ENCODE measurements at regions not wholly inside any gene's neighbourhood (a gene's known extent, or its start where the extent isn't known, plus 50 kb on each side); places are given as distances from the start of the nearest gene placed in this dataset.

DNA sequence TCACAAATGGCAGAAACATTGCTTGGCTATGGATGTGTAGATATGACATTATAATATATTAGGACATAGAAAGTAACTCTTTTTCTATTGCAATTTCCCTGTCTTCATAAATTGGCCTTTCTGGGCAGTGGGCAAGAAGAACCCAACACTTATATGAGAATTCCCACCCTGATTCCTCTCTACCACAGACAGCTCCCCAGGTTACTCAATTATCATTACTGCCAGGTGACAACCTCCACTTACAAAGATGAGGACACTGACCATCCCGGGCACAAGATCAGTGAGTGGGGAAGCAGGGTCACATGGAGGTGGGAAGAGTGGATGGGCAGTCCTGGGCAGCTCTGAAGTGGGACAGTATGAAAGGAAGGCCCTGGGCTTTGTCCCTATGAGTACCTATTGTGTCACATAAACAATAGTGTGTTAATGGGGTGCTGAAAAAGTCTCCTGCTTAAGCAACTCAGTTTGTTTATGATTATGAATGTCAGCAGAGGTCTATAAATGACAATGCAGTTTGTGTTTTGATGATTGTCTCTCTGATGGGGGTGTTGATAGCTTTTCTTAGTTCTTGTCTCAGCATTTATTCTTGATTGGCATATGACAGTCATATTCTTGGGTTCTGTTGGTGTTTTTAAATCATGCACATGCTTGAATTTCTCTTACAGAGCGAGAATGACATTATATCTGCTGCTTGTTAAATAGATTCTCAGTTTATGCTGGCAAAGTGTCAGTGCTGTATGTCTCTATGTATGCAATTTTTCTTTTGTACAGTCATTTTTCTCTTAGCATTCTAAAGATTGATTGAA, 99.9 kb downstream of the SLIT2 start:
- Mint-ChIP-seq H3K9me3 (peaks cover 0 to 3% (median 0%) of the 10 kb centered on the region in 11 donors), H3K36me3 (no peaks in the 10 kb centered on the region), H3K4me3 (no peak overlapping the region), H3K27me3 (no peaks in the 10 kb centered on the region), H3K27ac (no peak overlapping the region), H3K4me1 (no peaks in the 10 kb centered on the region)
- Histone ChIP-seq H3K9me3 (ENCODE audit: control insufficient read depth in 2 of 3, low read length in 3 of 3) (no peaks in the 10 kb centered on the region), H3K4me1 (ENCODE audit: control insufficient read depth in 2 of 2, insufficient read depth in 2 of 2, low read length in 2 of 2) (no peaks in the 10 kb centered on the region), H3K27me3 (ENCODE audit: control insufficient read depth in 2 of 2, insufficient read depth in 2 of 2, low read length in 2 of 2) (no peaks in the 10 kb centered on the region), H3K27ac (ENCODE audit: low read depth, low read length) (no peak overlapping the region), H3K36me3 (ENCODE audit: control insufficient read depth in 2 of 3, insufficient read depth in 3 of 3, low read length in 3 of 3) (no peaks in the 10 kb centered on the region), H3K4me3 (ENCODE audit: low read length) (no peak overlapping the region)
- CTCF ChIA-PET: no interaction called here
- DNase-seq: no peak
- no peak for ATAC-seq
- POLR2A ChIA-PET: interaction anchor here (0.7 kb wide), 1 partner anchor 824 kb away, joined by 5 read pairs; no protein-coding TSS in a partner anchor
- intact Hi-C loops (cut with micrococcal nuclease): no loop called here

- ATAC-seq (no peak), DNase-seq (no peak)
- POLR2A ChIA-PET: no interaction called here
- Histone ChIP-seq H3K4me1 (ENCODE audit: control insufficient read depth in 2 of 2, insufficient read depth in 2 of 2, low read length in 2 of 2) (no peaks in the 10 kb centered on the region), H3K27ac (ENCODE audit: low read depth, low read length) (no peak overlapping the region), H3K36me3 (ENCODE audit: control insufficient read depth in 2 of 3, insufficient read depth in 3 of 3, low read length in 3 of 3) (no peaks in the 10 kb centered on the region), H3K4me3 (ENCODE audit: low read length) (no peak overlapping the region), H3K27me3 (ENCODE audit: control insufficient read depth in 2 of 2, insufficient read depth in 2 of 2, low read length in 2 of 2) (no peaks in the 10 kb centered on the region), H3K9me3 (ENCODE audit: control insufficient read depth in 2 of 3, low read length in 3 of 3) (no peaks in the 10 kb centered on the region)
- Mint-ChIP-seq H3K27ac (no peak overlapping the region), H3K4me3 (no peak overlapping the region), H3K9me3 (no peaks in the 10 kb centered on the region), H3K4me1 (no peaks in the 10 kb centered on the region), H3K36me3 (no peaks in the 10 kb centered on the region), H3K27me3 (no peaks in the 10 kb centered on the region)
- CTCF ChIA-PET: no interaction called here
- intact Hi-C loops (cut with micrococcal nuclease): no loop called here
Observed at GRCh38 chr4:20352163-20352431, 100.4 kb downstream of the SLIT2 start.

DNA sequence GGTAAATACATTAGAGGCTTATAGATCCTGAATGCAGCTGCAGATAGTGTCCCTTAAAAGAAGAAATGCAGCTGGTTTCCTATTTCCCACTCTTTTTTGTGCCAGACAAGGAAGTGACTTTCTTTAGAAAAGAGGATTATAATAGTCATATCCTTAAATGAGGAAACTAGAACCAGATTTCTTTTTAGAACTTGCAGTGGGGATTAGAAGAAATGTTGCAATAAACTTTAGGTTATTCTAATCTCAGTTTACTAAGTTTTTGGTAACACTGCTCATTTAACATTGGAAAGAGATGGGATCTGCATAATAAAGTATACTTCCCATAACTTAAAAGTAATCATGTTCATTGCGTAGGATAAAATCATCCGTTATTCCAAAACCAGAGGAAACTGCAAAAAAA, 101.9 kb downstream of the SLIT2 start:
- Histone ChIP-seq H3K9me3 (ENCODE audit: control insufficient read depth in 2 of 3, low read length in 3 of 3) (no peaks in the 10 kb centered on the region), H3K36me3 (ENCODE audit: control insufficient read depth in 2 of 3, insufficient read depth in 3 of 3, low read length in 3 of 3) (no peaks in the 10 kb centered on the region), H3K4me3 (ENCODE audit: low read length) (no peak overlapping the region), H3K4me1 (ENCODE audit: control insufficient read depth in 2 of 2, insufficient read depth in 2 of 2, low read length in 2 of 2) (no peaks in the 10 kb centered on the region), H3K27ac (ENCODE audit: low read depth, low read length) (no peak overlapping the region), H3K27me3 (ENCODE audit: control insufficient read depth in 2 of 2, insufficient read depth in 2 of 2, low read length in 2 of 2) (no peaks in the 10 kb centered on the region)
- H3K9me3 Mint-ChIP-seq: no peaks in the 10 kb centered on the region
- POLR2A ChIA-PET: no interaction called here
- H3K27ac Mint-ChIP-seq: no peak overlapping the region
- intact Hi-C loops (cut with micrococcal nuclease): no loop called here
- DNase-seq (no peak), ATAC-seq (no peak)
- no peaks in the 10 kb centered on the region for H3K36me3 Mint-ChIP-seq
- H3K4me1 Mint-ChIP-seq: no peaks in the 10 kb centered on the region
- no peaks in the 10 kb centered on the region for H3K27me3 Mint-ChIP-seq
- H3K4me3 Mint-ChIP-seq: no peak overlapping the region
- CTCF ChIA-PET: no interaction called here

DNA sequence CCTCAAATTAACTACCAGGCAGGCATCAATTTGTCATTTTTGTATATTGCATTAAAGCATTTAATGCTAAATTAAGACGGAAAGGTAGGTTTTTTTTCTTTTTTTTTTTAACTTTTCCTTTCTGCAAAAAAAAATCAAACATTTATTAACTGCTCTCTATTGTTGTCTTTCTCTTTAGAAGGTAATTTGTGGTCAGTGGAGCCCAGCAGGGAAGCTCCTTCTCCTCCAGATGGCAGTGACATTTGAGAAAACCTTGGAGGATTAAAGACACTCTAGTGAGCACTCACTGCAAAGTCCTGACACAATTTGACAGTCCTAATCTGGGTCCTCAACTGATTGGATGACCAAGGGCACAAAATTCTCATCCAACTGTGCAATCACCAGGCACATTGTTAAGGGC, 102.4 kb downstream of the SLIT2 start:
- no peaks in the 10 kb centered on the region for H3K4me1 ChIP-seq (ENCODE audit: control insufficient read depth in 2 of 2, insufficient read depth in 2 of 2, low read length in 2 of 2)
- no peak overlapping the region for H3K4me3 ChIP-seq (ENCODE audit: low read length)
- no peaks in the 10 kb centered on the region for H3K36me3 ChIP-seq (ENCODE audit: control insufficient read depth in 2 of 3, insufficient read depth in 3 of 3, low read length in 3 of 3)
- Mint-ChIP-seq H3K4me1 (no peaks in the 10 kb centered on the region), H3K9me3 (no peaks in the 10 kb centered on the region), H3K27ac (no peak overlapping the region), H3K27me3 (no peaks in the 10 kb centered on the region), H3K36me3 (no peaks in the 10 kb centered on the region), H3K4me3 (no peak overlapping the region)
- no peak overlapping the region for H3K27ac ChIP-seq (ENCODE audit: low read depth, low read length)
- CTCF ChIA-PET: no interaction called here
- ATAC-seq (no peak), DNase-seq (no peak)
- POLR2A ChIA-PET: no interaction called here
- intact Hi-C loops (cut with micrococcal nuclease): no loop called here
- no peaks in the 10 kb centered on the region for H3K27me3 ChIP-seq (ENCODE audit: control insufficient read depth in 2 of 2, insufficient read depth in 2 of 2, low read length in 2 of 2)
- no peaks in the 10 kb centered on the region for H3K9me3 ChIP-seq (ENCODE audit: control insufficient read depth in 2 of 3, low read length in 3 of 3)

DNA sequence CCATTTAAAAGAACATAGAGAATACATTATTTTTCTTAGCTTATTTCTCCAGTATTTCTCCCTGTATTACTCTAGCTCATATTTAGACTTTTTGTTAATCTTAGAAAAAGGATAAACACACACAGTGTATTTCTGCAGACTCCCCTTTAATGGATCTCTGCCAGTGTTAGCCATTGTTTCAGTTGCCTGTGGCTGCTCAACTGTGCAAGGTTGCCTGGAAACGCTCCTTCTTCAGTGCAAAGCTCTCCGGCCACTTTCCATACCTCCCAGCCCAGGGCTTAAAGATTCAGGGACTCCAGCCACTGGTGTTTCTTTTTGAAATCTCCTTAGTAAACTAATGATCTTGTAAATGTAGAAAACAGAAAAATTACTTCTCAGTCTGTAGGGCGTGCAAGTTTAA, 104.9 kb downstream of the SLIT2 start:
- H3K4me1 Mint-ChIP-seq: peaks cover 0 to 2% (median 0%) of the 10 kb centered on the region in 7 donors
- Histone ChIP-seq H3K27ac (ENCODE audit: low read depth, low read length) (no peak overlapping the region), H3K4me3 (ENCODE audit: low read length) (no peak overlapping the region), H3K27me3 (ENCODE audit: control insufficient read depth in 2 of 2, insufficient read depth in 2 of 2, low read length in 2 of 2) (no peaks in the 10 kb centered on the region), H3K36me3 (ENCODE audit: control insufficient read depth in 2 of 3, insufficient read depth in 3 of 3, low read length in 3 of 3) (no peaks in the 10 kb centered on the region), H3K4me1 (ENCODE audit: control insufficient read depth in 2 of 2, insufficient read depth in 2 of 2, low read length in 2 of 2) (no peaks in the 10 kb centered on the region), H3K9me3 (ENCODE audit: control insufficient read depth in 2 of 3, low read length in 3 of 3) (no peaks in the 10 kb centered on the region)
- ChIA-PET CTCF (no interaction called here), POLR2A (no interaction called here)
- ATAC-seq (no peak), DNase-seq (no peak)
- no peaks in the 10 kb centered on the region for H3K36me3 Mint-ChIP-seq
- no peaks in the 10 kb centered on the region for H3K27me3 Mint-ChIP-seq
- H3K4me3 Mint-ChIP-seq: no peak overlapping the region
- intact Hi-C loops (cut with micrococcal nuclease): no loop called here
- no peak overlapping the region for H3K27ac Mint-ChIP-seq
- H3K9me3 Mint-ChIP-seq: peaks cover 0 to 2% (median 0%) of the 10 kb centered on the region in 11 donors

DNA sequence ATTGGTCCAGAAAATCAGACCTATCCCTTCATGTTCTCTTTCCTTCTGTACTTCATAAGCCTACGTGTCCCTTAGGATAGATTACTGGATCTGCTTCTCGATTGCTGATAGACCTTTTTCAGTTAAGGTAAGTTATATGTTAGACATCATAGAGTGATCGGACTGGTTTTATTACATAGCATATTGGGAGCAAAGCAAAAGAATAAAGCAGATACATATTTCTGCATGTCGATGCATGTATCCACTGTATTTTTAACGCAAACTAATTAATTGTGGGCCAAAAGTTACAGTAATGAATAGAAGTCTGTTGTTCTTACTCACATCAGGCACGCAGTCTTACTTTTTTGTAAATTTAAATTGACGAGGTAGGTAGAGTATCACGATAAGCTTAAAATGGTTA, 106.4 kb downstream of the SLIT2 start:
- Mint-ChIP-seq H3K4me3 (no peak overlapping the region), H3K27ac (no peak overlapping the region), H3K9me3 (peaks cover 0 to 3% (median 0%) of the 10 kb centered on the region in 11 donors), H3K36me3 (no peaks in the 10 kb centered on the region), H3K27me3 (peaks cover 0 to 4% (median 0%) of the 10 kb centered on the region in 5 donors), H3K4me1 (peaks cover 0 to 2% (median 0%) of the 10 kb centered on the region in 7 donors)
- ATAC-seq: no peak
- Histone ChIP-seq H3K4me3 (ENCODE audit: low read length) (no peak overlapping the region), H3K9me3 (ENCODE audit: control insufficient read depth in 2 of 3, low read length in 3 of 3) (no peaks in the 10 kb centered on the region), H3K27me3 (ENCODE audit: control insufficient read depth in 2 of 2, insufficient read depth in 2 of 2, low read length in 2 of 2) (no peaks in the 10 kb centered on the region), H3K36me3 (ENCODE audit: control insufficient read depth in 2 of 3, insufficient read depth in 3 of 3, low read length in 3 of 3) (no peaks in the 10 kb centered on the region), H3K4me1 (ENCODE audit: control insufficient read depth in 2 of 2, insufficient read depth in 2 of 2, low read length in 2 of 2) (no peaks in the 10 kb centered on the region), H3K27ac (ENCODE audit: low read depth, low read length) (no peak overlapping the region)
- ChIA-PET CTCF (no interaction called here), POLR2A (no interaction called here)
- intact Hi-C loops (cut with micrococcal nuclease): no loop called here
- DNase-seq: no peak

DNA sequence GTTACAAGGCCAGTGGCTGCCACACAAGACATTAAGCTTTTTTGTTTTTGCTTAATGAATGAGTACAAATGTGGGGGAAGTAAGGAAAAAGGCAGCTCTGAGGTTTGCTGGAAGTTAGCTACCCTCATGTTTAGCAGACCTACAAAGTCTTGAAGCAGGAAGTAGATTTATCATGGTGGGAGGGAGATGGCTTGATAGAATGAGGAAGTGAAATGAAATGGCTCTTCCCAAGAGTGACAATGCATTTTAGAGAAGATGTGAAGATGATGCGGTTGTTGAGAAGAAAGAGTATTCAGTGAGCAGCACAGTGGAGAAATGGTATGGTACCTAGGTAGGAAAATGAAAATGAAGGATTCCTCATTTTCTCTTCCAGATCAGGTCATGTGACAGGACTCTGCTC, 108.0 kb downstream of the SLIT2 start:
- intact Hi-C loops (cut with micrococcal nuclease): no loop called here
- DNase-seq (no peak), ATAC-seq (no peak)
- H3K4me3 Mint-ChIP-seq: no peak overlapping the region
- H3K4me3 ChIP-seq (ENCODE audit: low read length): no peak overlapping the region
- H3K9me3 Mint-ChIP-seq: peaks cover 0 to 3% (median 0%) of the 10 kb centered on the region in 11 donors
- no peaks in the 10 kb centered on the region for H3K27me3 ChIP-seq (ENCODE audit: control insufficient read depth in 2 of 2, insufficient read depth in 2 of 2, low read length in 2 of 2)
- no peaks in the 10 kb centered on the region for H3K36me3 ChIP-seq (ENCODE audit: control insufficient read depth in 2 of 3, insufficient read depth in 3 of 3, low read length in 3 of 3)
- H3K27ac ChIP-seq (ENCODE audit: low read depth, low read length): no peak overlapping the region
- peaks cover 0 to 2% (median 0%) of the 10 kb centered on the region in 7 donors for H3K4me1 Mint-ChIP-seq
- H3K27ac Mint-ChIP-seq: no peak overlapping the region
- CTCF ChIA-PET: no interaction called here
- H3K27me3 Mint-ChIP-seq: peaks cover 0 to 4% (median 0%) of the 10 kb centered on the region in 5 donors
- H3K36me3 Mint-ChIP-seq: no peaks in the 10 kb centered on the region
- H3K4me1 ChIP-seq (ENCODE audit: control insufficient read depth in 2 of 2, insufficient read depth in 2 of 2, low read length in 2 of 2): no peaks in the 10 kb centered on the region
- no peaks in the 10 kb centered on the region for H3K9me3 ChIP-seq (ENCODE audit: control insufficient read depth in 2 of 3, low read length in 3 of 3)
- POLR2A ChIA-PET: no interaction called here

All from naive thymus-derived CD4-positive, alpha-beta T cell (primary cell).